ENCODE measurements at regions not wholly inside any gene's neighbourhood (a gene's known extent, or its start where the extent isn't known, plus 50 kb on each side); places are given as distances from the start of the nearest gene placed in this dataset.
"Not testable (repeated sequence)": the region's sequence is repeated elsewhere in the genome, so short reads cannot be mapped to it uniquely, and the experiment has no call there.

DNA sequence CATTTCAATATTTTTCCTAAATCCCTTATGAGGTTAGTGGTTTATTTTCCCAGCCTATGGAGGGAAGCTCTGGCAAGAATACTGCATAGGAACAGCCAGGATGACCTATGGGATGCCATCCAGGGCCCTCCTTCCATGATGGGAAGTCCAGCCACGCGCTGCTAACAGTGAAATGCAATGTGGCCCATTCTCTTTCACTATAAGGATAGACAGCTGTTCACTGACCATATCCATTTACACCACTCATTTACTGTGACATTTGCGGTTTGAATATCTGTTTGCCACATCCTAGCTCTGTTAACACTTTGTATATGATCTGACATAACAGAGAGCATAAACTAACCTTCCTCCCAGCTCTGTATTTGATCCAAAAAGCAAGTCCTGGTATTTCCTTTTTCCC, 471.7 kb downstream of the CBLN4 start:
- TF ChIP-seq, protein P1, sequence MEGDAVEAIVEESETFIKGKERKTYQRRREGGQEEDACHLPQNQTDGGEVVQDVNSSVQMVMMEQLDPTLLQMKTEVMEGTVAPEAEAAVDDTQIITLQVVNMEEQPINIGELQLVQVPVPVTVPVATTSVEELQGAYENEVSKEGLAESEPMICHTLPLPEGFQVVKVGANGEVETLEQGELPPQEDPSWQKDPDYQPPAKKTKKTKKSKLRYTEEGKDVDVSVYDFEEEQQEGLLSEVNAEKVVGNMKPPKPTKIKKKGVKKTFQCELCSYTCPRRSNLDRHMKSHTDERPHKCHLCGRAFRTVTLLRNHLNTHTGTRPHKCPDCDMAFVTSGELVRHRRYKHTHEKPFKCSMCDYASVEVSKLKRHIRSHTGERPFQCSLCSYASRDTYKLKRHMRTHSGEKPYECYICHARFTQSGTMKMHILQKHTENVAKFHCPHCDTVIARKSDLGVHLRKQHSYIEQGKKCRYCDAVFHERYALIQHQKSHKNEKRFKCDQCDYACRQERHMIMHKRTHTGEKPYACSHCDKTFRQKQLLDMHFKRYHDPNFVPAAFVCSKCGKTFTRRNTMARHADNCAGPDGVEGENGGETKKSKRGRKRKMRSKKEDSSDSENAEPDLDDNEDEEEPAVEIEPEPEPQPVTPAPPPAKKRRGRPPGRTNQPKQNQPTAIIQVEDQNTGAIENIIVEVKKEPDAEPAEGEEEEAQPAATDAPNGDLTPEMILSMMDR (IDR thresholded peaks at IDR 0.05; ENCODE audit: insufficient read depth, low read length, severe bottlenecking), result no peak
- no peaks in the 10 kb centered on the region for H3K36me3 ChIP-seq (ENCODE audit: control insufficient read depth, insufficient read depth, low read length)
- DNase-seq (ENCODE audit: low read depth) (no peak), FAIRE-seq (no peak)
- no peak overlapping the region for H3K4me3 ChIP-seq (ENCODE audit: low read depth, low read length)
- H3K27me3 ChIP-seq (ENCODE audit: control insufficient read depth, insufficient read depth, low read length), result no peaks in the 10 kb centered on the region

DNA sequence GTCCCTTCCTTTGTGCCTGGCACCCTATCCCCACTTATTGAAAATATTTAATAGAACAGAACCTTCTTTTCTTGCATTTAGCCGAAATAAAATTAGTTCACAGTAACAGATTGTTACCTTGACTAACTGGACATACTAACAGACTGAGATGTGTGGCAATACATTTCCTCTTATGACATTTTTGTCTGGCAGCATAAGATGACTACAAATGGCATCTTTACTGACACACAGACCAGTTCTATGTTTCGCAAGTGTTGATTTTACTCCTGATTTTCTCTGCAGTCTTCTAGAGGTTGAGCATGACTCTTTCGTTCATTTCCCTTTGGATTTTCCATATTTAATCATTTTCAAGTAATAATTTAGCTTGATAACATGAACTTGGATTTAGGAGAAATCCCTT, 474.6 kb downstream of the CBLN4 start:
- peak; percentile 57 for DNase-seq (ENCODE audit: low read depth)
- FAIRE-seq, result no peak
- TF ChIP-seq, protein P1 (IDR thresholded peaks at IDR 0.05; ENCODE audit: insufficient read depth, low read length, severe bottlenecking), result no peak
- Histone ChIP-seq H3K27me3 (ENCODE audit: control insufficient read depth, insufficient read depth, low read length) (no peaks in the 10 kb centered on the region), H3K4me3 (ENCODE audit: low read depth, low read length) (no peak overlapping the region), H3K36me3 (ENCODE audit: control insufficient read depth, insufficient read depth, low read length) (no peaks in the 10 kb centered on the region)

DNA sequence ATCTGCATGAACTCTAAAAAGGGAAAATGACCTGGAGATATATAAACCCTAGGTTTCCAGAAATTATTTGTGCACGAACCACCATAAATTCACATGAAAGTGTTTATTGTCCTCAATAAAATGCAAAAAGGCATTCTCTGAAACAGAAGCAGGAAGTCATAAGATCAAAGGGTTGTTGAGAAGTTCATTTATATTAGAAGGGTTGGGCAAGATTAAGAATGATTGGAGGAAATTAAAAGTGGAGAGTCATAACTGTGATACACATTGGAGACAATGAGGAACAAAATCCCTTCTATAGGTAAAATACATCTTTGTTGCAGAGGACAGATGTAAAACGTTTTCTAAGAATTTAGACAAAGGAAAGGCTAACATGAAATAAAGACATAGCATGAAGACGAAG, 476.8 kb downstream of the CBLN4 start:
- H3K4me3 ChIP-seq (ENCODE audit: low read depth, low read length), result no peak overlapping the region
- no peaks in the 10 kb centered on the region for H3K27me3 ChIP-seq (ENCODE audit: control insufficient read depth, insufficient read depth, low read length)
- FAIRE-seq, result no peak

DNA sequence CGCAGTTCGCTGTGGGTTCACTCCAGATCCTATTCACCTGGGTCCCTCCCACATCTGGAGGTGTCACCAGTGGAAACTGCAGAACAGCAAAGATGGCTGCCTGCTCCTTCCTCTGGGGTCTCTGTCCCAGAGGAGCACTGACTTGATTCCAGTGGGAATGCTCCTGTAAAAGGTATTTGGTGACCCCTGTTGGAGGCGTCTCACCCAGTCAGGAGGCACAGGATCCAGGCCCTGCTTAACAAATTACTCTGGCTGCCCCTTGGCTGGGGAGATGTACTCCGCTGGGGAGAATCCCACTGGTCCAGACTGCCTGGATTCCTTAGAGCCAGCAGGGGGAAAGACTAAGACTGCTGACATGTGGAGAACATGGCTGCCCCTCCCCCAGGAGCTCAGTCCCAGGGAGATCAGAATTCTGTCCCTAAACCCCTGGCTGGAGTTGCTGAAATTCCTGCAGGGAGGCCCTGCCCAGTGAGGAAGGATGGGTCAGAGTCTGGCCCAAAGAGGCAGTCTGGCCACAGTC, 483.0 kb downstream of the CBLN4 start:
- peaks cover 2% of the 10 kb centered on the region for H3K27me3 ChIP-seq (ENCODE audit: control insufficient read depth, insufficient read depth, low read length)
- FAIRE-seq (no peak), DNase-seq (ENCODE audit: low read depth) (no peak)
- no peaks in the 10 kb centered on the region for H3K36me3 ChIP-seq (ENCODE audit: control insufficient read depth, insufficient read depth, low read length)
- TF ChIP-seq, protein P1 (IDR thresholded peaks at IDR 0.05; ENCODE audit: insufficient read depth, low read length, severe bottlenecking), result no peak
- no peak overlapping the region for H3K4me3 ChIP-seq (ENCODE audit: low read depth, low read length)

More for the DNA sequence above, 476.8 kb downstream of the CBLN4 start:
- no peaks in the 10 kb centered on the region for H3K36me3 ChIP-seq (ENCODE audit: control insufficient read depth, insufficient read depth, low read length)
- TF ChIP-seq, protein P1 (IDR thresholded peaks at IDR 0.05; ENCODE audit: insufficient read depth, low read length, severe bottlenecking), result no peak
- no peak for DNase-seq (ENCODE audit: low read depth)

DNA sequence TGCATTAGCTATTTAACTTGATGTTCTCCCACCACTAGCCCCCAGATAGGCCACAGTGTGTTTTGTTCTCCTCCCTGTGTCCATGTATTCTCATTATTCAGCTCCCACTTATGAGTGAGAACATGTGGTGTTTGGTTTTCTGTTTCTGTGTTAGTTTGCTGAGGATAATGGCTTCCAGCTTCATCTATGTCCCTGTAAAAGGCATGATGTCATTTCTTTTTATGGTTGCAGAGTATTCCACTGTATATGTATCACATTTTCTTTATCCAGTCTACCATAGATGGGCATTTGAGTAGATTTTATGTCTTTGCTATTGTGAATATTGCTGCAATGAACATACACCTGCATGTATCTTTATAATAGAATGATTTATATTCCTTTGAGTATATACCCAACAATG, 487.7 kb downstream of the CBLN4 start:
- not testable (repeated sequence) for DNase-seq (ENCODE audit: low read depth); FAIRE-seq; H3K4me3 ChIP-seq (ENCODE audit: low read depth, low read length); H3K27me3 ChIP-seq (ENCODE audit: control insufficient read depth, insufficient read depth, low read length); H3K36me3 ChIP-seq (ENCODE audit: control insufficient read depth, insufficient read depth, low read length)

DNA sequence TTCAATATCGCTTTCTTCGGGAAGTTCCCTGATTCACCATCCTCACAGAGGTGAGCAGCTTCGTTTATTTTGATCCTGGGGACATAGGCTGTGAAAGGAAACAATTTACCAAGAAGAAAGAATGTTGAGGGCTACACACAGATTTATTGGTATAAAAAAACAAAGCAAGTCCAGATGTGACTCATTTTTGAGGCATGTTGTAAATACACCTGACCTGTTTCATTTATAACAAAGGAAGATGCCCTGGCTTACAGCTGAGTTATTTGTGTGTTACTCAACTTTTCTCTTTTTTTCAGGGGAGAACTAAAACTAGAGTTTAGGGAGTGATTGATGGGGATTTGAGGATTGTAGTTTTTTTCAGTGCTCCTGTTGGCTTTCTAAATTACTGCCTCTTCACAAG, 489.5 kb downstream of the CBLN4 start:
- TF ChIP-seq, protein P1 (IDR thresholded peaks at IDR 0.05; ENCODE audit: insufficient read depth, low read length, severe bottlenecking), result no peak
- FAIRE-seq, result no peak
- peak; percentile 70 for DNase-seq (ENCODE audit: low read depth)
- Histone ChIP-seq H3K36me3 (ENCODE audit: control insufficient read depth, insufficient read depth, low read length) (no peaks in the 10 kb centered on the region), H3K27me3 (ENCODE audit: control insufficient read depth, insufficient read depth, low read length) (peaks cover 5% of the 10 kb centered on the region), H3K4me3 (ENCODE audit: low read depth, low read length) (no peak overlapping the region)

Measured in bronchial epithelial cell (primary cell).